ENCODE measurements at regions not wholly inside any gene's neighbourhood (a gene's known extent, or its start where the extent isn't known, plus 50 kb on each side); places are given as distances from the start of the nearest gene placed in this dataset.

DNA sequence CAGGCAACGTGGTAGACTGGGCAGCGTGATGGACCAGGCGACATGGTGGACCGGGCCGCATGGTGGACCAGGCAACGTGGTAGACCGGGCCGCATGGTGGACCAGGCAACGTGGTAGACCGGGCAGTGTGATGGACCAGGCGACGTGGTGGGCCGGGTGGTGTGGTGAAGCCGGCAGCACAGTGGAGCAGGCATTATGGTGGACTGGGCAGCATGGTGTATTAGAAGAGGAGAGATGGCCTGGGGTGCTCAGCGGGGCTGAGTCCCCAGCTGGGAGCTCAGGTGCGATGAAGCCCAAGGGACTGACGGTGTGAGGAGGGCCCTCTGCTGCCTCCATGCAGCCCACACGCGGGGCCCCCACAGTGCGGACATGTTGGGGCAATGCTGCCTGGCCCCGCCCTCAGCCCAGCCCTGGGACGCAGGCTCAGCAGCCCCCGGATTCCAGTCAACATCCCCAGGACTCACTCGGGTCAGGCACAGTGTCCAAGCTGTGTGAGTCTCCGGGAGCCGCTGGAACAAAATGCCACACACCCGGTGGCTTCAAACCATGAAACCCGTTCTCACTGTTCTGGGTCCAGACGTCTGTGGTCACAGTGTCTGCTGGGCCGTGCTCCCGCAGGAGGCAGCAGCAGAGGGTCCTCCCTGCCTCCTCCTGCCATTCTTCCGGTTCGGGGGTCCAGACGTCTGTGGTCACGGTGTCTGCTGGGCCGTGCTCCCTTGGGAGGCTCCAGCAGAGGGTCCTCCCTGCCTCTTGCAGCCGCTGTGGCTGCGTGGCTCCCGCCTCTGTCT lies 1084.9 kb downstream of the BRD1 start:
- no peak for DNase-seq

DNA sequence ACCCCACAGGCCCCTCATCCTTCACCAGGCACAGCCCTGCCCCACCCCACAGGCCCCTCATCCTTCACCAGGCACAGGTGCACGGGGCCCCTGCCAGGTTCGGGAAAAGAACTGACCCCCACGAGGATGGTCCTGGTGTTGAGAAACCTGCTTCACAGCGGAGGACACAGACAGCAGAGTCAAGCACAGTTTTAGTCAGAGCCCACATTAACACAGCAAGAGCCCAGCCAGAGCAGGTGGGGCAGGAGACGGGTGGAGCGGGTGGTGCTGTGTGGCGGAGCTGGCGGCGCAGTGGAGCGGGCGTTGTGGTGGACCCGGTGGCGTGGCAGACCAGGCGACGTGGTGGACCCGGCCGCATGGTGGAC lies 1085.5 kb downstream of the BRD1 start:
- no peak for DNase-seq

DNA sequence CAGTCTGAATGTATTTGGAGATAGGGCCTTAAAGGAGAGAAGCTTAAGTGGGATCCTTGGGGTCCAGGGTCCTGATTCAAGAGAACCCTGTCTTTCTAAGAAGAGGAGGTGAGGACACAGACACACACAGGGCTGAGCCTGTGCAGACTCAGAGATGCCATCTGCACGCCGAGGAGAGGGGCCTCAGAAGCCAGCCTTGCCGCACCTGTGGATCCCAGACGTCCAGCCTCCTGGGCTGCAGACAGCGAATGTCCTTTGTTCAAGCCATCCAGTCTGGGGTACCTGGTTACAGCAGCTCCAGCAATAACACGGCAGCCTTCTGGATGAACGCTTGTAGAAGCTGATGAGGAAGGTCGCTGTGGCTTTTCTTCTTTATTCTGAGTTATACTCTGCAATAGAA lies 1086.1 kb downstream of the BRD1 start:
- no peak for DNase-seq

DNA sequence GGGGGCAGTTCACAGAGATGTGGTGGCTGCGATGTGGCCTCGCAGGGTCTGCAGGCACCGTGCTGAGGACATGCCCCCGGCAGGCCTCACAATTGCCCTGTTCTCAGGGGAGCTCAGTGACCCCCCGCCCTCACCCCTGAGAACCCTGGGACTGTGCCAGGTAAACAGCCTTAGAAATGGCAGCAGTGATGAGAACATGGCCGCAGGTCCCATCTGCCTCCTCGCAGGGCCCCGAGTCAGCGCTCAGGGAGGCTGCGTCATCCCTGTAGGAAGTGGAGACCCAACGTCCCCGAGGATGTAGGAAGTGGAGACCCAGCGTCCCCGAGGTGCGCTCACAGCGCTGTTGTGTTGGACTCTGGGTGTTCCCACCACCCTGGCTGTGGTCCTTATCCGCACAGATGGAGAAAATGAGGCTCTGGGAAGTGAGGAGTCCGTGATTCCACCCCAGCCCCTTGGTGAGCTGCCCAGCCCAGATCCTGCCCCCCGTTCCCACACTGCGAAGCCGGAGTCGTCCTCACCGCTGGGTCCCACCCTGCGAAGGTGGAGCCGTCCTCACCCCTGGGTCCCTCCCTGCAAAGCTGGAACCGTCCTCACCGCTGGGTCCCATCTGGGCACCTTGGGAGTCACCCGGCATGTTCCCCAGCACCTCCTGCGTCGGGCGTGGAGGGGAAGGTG lies 1086.8 kb downstream of the BRD1 start:
- DNase-seq: no peak

DNA sequence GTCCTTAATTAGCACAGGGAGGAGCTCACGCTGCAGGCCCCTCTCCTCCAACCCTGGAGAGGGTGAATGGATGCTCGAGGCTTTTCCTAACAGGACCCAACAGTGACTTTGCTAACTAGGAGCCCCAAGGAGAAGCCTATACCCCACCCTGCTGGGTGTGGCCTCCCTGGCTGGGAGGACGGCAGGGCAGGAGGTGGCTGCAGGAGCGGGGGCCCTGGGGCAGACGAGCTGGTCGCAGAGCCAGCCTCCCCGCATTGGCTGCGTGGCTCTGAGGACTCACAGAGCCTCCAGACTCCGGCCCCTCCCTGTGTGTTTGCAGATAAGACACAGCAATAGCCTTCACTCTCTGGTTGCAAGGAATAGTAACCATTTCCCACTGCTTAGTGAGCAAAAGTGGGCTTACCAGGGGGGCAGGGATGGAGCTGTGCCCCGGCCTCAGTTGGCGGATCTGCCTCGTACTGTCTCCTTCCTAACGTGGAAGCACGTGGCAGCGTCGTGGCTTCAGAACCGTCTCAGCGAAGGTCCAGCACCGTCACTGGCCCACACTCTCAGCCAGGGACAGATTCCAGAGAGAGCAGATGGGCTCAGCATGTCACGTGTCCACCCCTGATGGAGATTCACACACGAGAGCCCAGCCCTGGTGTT lies 1087.5 kb downstream of the BRD1 start:
- DNase-seq: no peak

DNA sequence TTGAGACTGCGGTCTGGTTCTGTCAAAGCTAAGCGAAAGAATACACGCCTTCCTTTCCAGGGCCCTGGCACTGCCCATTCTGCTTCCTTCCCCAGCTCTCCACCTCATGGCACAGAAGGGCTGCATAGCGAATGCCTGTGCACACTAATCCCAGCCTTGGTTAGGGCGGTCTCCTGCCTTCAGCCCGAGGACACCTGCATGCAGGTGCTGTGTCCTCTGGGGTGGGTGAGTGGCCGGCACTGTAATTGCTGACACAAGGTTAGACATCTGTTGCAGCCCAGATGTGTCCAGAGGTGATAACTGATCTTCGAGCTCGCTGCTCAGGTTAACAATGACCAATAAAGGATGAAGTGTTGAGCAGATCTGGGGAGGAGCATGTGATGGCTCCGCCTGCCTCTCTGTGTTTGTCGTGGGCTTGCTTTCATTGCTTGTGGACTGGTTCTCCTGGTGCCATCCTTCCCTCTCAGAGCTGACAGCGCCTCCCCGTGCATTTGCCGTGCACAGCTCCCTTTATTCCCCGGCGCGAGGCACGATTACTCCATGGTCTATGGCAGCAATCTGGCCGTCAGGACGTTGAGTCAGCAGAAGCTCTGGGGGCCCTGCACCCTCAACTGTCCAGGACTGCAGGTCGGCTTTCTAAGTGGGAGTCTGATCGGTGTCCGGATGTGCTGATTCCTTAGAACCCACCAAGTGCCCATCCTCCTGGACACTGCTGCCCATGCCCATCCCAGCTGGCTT lies 1088.2 kb downstream of the BRD1 start:
- DNase-seq: no peak

DNA sequence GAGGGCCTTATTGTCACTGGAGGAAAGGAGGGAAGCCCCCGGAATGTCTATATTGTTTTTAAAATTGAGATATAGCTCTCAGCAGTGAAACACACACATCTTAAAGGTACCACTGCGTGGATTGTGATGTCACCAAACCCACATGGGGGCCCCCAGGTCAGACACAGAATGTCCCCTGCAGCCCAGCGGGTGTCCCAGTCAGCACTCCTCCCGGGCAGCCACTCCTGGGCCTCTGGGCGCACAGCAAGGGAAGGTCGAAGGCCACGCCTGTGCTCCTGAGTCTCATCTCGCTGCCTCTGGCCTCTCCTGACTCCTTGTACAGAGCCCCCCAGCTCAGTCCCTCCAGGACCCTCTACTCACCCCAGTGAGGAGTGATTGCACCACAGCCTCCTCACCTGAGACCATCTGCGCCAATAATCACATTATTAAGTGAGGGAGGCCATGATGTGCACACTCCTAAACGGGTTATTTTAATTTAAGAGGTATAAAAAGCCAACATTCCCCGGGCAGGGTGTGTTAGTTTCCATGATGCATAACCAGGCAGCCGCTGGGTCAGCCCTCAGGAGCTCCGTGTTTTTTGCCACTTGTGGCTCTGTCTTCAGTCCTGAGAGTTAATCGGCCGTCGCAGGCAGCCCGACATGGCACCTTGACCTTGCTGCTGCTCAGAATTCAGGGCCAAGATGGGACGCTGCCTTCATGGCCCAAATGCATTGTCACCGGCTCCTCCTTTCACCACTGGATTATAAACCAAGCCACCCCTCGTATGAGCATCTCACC lies 1089.3 kb downstream of the BRD1 start:
- DNase-seq: no peak

DNA sequence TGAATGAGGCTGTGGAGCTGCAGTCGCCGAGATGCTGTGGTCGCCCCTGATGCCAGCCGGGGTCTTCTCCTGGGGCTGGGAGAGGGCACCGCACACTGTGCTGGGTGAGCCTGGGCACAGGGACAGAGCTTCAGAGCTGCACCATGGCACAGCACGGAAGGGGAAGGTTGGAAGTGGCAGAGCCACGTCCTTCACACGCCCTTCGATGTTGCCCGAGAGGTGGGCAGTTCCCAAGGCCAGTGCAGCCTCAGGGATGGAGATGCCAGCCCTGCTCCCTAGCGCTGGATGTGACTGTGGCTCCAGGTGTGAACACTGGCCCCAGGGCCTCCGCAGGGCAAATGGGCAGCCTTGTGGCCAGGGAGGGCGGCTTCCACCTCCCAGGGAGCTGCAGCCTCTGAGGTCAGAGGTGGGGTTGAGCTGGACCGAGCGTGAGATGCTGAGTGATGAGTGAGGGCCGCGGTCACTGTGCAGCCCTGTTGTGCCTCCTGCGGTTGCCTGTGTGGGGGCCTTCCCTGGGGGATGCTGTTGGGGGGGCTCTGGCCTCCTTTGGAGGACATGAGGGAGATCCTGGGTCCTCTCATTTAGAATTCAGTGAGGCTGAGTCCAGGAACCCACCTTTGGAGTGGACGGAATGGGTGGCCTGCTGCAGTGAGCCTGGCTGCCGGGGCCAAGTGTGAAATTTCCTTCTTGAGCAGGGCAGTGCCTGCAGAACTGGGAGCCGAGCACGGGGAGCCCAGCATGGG lies 1090.0 kb downstream of the BRD1 start:
- DNase-seq: no peak

DNA sequence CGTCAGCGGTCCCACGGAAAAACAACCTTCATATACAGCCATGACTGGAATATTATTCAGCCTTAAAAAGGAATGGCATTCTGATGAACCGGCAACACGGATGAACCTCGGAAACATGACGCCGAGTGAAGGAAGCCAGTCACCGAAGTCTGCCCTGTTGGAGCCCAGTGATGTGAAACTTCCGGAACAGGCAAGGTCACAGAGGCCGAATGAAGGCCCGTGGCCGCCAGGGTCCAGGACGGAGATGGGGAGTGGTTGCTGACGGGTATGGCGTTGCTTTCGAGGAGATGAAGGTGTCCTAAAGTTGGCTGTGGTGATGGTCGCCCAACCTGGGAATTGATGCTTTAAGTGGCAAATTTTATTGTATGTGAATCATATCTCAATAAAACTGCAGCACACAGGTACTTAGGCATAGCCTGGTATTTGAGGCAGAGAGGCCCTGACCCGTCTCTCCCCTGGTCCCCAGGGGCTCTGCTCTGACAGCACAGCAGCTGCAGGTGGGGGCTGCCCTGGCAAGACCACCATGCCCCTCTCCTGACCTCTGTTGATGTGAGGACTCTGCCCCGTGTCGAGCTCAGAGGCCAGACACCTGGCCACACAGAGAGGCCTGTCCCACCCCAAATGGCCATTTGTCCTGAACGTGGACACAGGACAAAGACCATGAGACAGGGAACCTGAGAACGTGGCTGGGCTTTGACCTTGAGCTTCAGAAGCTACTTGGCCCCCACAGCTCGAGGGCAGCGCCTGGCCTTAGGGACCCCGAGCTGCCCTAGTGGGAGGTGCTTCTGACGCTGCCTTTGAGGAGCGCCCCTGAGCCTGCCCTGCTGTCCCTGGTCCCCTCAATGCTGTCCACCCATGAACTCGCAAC lies 1090.8 kb downstream of the BRD1 start:
- DNase-seq: no peak

DNA sequence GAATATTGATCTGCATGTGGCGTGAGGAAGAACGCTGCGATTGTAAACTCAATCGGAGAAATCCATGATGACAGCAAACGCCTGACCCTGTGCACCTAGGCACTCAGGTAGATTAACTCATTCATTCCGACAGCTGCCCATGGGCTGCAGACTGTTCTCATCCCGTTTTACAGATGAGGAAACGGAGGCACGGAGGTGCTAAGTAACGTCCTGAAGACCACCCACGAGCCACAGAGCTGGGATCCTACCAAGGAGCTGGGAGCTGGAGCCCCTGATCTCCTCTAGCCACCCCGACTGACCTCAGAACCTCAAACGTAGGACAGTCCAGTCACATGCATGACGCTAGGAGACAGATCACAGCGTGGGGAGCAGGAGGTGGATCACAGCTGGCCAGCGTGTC lies 1092.7 kb downstream of the BRD1 start:
- no peak for DNase-seq

DNA sequence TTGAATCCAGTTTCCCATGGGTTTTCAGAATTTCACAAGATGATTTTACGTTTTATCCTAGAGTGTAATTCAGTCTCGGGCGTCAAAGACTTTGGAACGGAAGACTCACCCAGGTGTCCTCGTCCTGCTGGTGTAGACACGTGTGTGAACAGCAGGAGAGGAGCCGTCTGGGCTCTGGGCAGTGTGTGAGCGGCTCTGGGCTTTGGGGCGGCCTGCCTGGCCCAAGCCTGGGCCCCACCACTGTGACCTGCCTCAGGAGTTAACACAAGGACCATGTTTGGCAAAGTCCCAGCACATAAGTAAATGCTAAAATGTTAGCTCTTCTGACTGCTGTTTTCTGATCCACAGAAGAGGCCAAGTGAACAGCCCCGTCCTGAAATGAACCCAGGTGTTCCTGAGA lies 1093.3 kb downstream of the BRD1 start:
- no peak for DNase-seq

DNA sequence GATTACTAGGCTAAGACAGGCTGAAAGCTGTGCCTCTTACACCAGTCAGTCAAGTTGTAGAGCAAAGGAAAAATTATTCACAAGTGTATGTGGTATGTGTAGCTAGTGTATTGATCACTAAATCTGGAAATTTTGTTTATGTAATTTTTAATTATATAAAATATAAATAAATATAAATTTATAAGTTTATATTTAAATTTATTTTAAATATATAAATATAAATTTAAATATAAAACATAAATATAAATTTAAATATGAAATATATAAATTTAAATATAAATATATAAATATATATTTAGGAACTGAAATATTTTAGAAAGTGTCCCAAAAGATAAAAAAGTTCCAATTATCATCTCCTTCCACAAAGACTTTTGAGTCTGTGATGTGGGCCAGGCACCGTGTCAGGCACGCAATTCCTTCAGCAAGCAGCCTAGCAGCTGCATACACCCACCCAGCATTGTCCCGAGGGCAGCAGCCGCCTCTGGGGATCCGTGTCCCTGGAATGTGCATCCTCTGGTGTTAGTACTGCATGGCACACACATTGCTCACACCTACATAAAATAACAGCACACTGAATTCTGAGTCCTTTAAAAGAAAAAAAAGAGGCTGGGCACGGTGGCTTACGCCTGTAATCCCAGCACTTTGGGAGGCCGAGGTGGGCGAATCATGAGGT lies 1098.0 kb downstream of the BRD1 start:
- DNase-seq: no peak

DNA sequence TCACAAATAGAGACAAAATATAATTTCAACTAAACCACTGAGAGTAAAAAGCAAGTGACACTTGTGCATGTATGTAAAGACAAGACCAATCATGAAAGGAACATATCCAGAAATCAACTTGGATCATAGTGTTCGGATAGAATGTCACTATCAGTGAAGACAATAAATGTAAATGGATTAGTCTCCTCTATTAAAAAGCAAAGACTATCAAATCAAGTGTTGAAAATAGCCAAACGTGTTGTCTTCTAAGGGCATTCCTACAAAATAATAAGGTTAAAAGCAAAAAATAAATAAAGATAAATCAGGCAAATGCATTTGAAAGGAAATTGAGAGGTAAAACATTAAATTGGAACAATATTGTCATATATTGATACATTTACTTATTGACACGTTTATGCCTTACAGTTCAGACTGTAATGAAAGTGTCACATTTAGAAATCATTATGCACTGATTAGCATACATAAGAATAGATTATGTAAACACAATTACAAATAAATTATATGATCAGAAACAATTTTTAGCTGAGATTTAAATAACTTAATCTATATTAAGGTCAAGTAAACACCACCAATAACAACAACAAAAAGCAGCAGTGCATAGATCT lies 1100.1 kb downstream of the BRD1 start:
- DNase-seq: no peak

DNA sequence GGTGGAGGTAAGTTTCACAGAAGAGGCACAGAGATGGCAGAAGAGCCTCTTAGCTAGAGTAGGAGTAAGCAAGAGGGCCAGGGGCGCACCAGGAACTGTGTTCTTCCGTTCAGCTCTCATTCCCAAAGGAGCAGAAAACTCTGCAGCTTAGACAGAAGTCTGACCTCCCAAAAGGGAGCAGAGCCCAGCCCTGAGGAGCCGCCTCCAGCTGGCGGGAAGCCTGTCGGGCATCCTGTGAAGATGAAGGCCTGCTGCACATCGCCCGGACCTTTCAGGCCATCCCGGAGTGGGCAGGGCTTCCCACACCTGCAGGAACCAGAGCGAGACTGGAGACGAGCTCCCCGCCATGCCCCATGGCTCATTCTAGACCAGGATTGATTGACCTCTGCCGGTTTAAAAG lies 1102.8 kb downstream of the BRD1 start:
- no peak for DNase-seq

DNA sequence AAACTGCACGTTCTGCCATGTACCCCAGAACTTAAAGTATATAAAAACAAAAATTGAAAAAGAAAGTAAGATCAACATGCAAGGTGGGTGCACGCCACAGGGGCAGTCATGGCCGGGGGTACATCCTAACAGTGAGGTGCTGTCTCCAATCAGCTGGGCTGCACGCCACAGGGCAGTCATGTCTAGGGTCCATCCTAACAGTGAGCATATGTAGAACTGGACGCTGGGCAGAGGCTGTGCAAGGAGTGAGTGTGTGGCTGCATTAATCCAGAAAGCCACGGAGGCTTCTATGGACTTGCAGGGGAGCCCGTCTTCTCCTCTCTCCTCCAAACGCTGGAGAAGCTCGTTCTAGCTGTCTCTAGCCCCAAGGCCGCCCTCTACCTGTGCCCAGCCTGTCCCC lies 1105.0 kb downstream of the BRD1 start:
- no peak for DNase-seq

DNA sequence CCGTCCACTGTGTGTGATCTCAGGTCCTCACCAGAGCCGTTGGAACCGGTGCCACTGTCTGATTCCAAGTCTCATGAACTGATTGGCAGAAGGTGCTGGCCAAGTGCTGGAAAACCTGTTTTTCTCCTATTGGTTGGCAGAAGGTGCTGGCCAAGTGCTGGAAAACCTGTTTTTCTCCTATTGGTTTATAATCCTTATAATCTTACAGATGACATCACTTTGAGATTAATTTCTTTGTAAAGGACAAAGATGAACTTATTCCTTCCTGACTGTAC lies 1106.3 kb downstream of the BRD1 start:
- no peak for DNase-seq

DNA sequence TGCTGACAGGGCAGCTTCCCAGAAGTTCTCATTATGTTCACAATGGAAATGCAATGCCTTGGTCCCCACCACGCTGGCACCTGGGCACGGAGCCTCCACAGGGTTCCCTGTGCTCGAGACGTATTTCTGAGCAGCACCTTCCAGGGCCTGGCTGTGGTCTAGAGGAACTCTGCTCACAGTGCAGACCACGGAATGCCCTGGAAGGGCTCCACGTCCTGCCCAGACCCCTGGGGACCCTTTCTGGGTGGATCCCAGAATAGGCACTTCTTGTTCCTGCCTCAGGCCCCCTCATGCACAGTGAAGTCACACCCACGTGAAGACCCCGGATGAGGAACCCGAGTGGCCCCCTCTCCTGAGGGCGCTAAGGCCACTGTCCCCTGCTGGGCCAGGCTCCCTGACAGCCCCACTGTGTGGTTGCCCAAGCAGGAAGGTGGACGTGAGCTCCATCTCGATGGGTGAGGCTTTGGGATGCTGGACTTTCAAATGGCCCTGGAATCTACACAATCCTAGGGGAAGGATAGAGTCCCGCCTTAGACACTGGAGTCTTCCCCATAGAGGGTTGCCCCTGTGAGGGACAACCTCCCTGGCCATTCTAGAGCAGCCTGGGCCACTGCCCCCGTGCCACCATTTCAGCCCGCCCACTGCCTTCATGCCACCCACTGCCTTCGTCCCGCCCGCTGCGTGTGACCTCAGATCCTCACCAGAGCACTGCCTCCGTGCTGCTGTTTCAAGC lies 1106.8 kb downstream of the BRD1 start:
- DNase-seq: no peak

DNA sequence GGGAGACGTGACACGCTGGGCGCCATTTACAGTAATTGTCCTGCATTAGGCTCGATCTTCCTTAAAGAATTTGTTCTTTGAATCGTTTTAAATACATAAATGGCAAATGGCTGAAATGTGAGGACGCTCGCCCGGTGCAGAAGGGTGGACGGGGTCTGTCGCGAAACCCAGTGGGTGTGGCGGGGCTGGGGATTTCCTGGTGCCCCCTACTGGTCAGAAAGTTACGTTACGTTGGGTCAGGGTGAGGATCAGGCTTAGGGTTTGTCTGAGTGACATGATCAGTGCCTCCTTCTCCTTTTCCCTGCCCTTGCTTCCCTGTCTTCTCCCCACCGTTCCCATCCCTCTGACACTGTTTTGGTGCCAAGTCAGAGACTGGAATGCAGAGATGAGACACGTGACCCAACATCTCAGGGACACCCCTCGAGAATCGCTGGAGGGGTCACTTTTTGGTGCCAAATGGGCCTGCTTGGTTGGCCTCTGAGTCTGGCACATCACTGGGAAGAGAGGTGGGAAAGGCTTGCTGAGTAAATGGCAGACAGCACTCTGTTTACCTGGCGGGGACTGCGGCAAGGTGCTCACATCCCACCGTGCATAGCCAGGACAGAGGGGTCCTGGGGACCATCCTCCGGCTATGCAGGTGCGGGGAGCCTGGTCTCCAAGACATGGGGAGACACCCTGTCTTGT lies 1107.6 kb downstream of the BRD1 start:
- DNase-seq: no peak

All from activated effector memory CD4-positive, alpha-beta T cell treated with Interleukin-2 at 50 U/mL for 16 hours (primary cell).